ENCODE measurements at regions not wholly inside any gene's neighbourhood (a gene's known extent, or its start where the extent isn't known, plus 50 kb on each side); places are given as distances from the start of the nearest gene placed in this dataset.

DNA sequence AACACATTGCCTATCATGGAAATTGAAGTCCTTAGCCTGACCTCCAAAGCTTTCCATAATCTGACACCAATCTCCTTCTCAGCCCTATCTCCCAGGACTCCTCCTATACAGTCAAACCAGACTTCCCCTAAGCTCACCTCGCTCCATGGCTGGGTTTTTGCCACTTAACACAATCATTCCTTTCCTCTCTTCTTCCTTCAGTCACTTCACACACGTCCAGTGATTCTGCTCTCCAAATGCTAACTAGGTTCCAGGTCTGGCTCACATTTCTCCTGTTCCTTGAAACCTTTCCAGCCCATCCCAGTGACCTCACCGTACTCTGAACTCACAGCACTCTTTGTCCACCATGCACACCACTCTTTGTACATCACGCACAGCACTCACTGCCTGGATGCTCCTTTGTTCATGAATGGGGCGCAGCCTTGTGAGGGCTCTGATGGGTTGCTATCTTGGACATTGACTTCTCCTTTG, 98.4 kb downstream of the GLUL start (continued):
- TF ChIP-seq, protein P1, sequence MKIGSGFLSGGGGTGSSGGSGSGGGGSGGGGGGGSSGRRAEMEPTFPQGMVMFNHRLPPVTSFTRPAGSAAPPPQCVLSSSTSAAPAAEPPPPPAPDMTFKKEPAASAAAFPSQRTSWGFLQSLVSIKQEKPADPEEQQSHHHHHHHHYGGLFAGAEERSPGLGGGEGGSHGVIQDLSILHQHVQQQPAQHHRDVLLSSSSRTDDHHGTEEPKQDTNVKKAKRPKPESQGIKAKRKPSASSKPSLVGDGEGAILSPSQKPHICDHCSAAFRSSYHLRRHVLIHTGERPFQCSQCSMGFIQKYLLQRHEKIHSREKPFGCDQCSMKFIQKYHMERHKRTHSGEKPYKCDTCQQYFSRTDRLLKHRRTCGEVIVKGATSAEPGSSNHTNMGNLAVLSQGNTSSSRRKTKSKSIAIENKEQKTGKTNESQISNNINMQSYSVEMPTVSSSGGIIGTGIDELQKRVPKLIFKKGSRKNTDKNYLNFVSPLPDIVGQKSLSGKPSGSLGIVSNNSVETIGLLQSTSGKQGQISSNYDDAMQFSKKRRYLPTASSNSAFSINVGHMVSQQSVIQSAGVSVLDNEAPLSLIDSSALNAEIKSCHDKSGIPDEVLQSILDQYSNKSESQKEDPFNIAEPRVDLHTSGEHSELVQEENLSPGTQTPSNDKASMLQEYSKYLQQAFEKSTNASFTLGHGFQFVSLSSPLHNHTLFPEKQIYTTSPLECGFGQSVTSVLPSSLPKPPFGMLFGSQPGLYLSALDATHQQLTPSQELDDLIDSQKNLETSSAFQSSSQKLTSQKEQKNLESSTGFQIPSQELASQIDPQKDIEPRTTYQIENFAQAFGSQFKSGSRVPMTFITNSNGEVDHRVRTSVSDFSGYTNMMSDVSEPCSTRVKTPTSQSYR (CRISPR knock-in tag; IDR thresholded peaks at IDR 0.05; ENCODE audit: borderline replicate concordance) = peak; percentile 50; the same call in 1 of the 2 replicates
- TF ChIP-seq ZNF136 (CRISPR knock-in tag; IDR thresholded peaks at IDR 0.05; ENCODE audit: low read depth) (0 out of 2 replicates have a peak, but pooled peaks have one; percentile 15), HOXD1 (CRISPR knock-in tag; IDR thresholded peaks at IDR 0.05) (no peak), ZFP62 (CRISPR knock-in tag; IDR thresholded peaks at IDR 0.05) (no peak), CCDC6 (CRISPR knock-in tag; IDR thresholded peaks at IDR 0.05) (no peak), ZNF670 (CRISPR knock-in tag; IDR thresholded peaks at IDR 0.05; ENCODE audit: borderline replicate concordance) (no peak), XRCC5 (optimal IDR thresholded peaks at IDR 0.05; ENCODE audit: low read length) (peak; percentile 60), CBX5 (CRISPR knock-in tag; IDR thresholded peaks at IDR 0.05; ENCODE audit: borderline replicate concordance) (peak; percentile 70; the same call in 1 of the 2 replicates), NR3C1 (CRISPR knock-in tag; IDR thresholded peaks at IDR 0.05) (no peak), KLF13 (CRISPR knock-in tag; IDR thresholded peaks at IDR 0.05) (no peak), ZFP90 (CRISPR knock-in tag; IDR thresholded peaks at IDR 0.05; ENCODE audit: borderline replicate concordance) (no peak), ZNF225 (CRISPR knock-in tag; IDR thresholded peaks at IDR 0.05) (no peak)
- TF ChIP-seq, protein P2, sequence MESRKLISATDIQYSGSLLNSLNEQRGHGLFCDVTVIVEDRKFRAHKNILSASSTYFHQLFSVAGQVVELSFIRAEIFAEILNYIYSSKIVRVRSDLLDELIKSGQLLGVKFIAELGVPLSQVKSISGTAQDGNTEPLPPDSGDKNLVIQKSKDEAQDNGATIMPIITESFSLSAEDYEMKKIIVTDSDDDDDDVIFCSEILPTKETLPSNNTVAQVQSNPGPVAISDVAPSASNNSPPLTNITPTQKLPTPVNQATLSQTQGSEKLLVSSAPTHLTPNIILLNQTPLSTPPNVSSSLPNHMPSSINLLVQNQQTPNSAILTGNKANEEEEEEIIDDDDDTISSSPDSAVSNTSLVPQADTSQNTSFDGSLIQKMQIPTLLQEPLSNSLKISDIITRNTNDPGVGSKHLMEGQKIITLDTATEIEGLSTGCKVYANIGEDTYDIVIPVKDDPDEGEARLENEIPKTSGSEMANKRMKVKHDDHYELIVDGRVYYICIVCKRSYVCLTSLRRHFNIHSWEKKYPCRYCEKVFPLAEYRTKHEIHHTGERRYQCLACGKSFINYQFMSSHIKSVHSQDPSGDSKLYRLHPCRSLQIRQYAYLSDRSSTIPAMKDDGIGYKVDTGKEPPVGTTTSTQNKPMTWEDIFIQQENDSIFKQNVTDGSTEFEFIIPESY (CRISPR knock-in tag; IDR thresholded peaks at IDR 0.05) = 0 out of 2 replicates have a peak, but pooled peaks have one; percentile 20
- TF ChIP-seq, protein P3, sequence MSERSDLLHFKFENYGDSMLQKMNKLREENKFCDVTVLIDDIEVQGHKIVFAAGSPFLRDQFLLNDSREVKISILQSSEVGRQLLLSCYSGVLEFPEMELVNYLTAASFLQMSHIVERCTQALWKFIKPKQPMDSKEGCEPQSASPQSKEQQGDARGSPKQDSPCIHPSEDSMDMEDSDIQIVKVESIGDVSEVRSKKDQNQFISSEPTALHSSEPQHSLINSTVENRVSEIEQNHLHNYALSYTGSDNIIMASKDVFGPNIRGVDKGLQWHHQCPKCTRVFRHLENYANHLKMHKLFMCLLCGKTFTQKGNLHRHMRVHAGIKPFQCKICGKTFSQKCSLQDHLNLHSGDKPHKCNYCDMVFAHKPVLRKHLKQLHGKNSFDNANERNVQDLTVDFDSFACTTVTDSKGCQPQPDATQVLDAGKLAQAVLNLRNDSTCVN (CRISPR knock-in tag; IDR thresholded peaks at IDR 0.05; ENCODE audit: borderline replicate concordance) = no peak
- TF ChIP-seq, protein P4, sequence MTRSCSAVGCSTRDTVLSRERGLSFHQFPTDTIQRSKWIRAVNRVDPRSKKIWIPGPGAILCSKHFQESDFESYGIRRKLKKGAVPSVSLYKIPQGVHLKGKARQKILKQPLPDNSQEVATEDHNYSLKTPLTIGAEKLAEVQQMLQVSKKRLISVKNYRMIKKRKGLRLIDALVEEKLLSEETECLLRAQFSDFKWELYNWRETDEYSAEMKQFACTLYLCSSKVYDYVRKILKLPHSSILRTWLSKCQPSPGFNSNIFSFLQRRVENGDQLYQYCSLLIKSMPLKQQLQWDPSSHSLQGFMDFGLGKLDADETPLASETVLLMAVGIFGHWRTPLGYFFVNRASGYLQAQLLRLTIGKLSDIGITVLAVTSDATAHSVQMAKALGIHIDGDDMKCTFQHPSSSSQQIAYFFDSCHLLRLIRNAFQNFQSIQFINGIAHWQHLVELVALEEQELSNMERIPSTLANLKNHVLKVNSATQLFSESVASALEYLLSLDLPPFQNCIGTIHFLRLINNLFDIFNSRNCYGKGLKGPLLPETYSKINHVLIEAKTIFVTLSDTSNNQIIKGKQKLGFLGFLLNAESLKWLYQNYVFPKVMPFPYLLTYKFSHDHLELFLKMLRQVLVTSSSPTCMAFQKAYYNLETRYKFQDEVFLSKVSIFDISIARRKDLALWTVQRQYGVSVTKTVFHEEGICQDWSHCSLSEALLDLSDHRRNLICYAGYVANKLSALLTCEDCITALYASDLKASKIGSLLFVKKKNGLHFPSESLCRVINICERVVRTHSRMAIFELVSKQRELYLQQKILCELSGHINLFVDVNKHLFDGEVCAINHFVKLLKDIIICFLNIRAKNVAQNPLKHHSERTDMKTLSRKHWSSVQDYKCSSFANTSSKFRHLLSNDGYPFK (CRISPR knock-in tag; IDR thresholded peaks at IDR 0.05; ENCODE audit: borderline replicate concordance) = no peak
